MM.1S (cell line): ENCODE measurements at regions not wholly inside any gene's neighbourhood (a gene's known extent, or its start where the extent isn't known, plus 50 kb on each side); places are given as distances from the start of the nearest gene placed in this dataset.

Source experiments
- EZH2phosphoT487 ChIP-seq: fragments of 300-600 bp; sonication (generic); IDR thresholded peaks from 2 replicates; pipeline ENCODE4 v1.6.1; 2018; ENCODE audit warnings: antibody characterized with exemption, low read length
- TF ChIP-seq, protein P1 (sequence below): fragments of 300-600 bp; sonication (generic); IDR thresholded peaks from 2 replicates; pipeline ENCODE4 v1.5.1; 2016; ENCODE audit warnings: antibody characterized with exemption, low read length, mixed read lengths

DNA sequence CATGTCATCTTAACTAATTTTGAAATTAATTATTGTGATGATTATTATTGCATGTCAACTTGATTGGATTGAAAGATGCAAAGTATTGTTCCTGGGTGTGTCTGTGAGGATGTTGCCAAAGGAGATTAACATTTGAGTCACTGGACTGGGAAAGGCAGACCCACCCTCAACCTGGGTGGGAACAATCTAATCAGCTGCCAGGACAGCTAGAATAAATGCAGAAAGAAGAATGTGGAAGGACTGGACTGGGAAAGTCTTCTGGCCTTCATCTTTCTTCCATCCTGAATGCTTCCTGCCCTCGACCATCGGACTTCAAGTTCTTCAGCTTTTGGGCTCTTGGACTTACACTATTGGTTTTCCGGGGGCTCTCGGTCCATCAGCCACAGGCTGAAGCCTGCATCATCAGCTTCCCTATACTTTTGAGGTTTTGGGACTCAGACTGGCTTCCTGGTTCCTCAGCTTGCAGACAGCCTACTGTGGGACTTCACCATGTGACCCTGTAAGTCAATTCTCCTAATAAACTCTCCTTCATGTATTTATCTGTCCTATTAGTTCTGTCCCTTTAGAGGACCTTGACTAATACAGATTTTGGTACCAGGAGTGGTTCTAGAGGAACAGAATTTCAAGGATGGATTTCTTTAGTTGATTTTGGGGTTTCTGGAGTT is 959.8 kb downstream of the ANKRD7 start:
- TF ChIP-seq, protein P1, sequence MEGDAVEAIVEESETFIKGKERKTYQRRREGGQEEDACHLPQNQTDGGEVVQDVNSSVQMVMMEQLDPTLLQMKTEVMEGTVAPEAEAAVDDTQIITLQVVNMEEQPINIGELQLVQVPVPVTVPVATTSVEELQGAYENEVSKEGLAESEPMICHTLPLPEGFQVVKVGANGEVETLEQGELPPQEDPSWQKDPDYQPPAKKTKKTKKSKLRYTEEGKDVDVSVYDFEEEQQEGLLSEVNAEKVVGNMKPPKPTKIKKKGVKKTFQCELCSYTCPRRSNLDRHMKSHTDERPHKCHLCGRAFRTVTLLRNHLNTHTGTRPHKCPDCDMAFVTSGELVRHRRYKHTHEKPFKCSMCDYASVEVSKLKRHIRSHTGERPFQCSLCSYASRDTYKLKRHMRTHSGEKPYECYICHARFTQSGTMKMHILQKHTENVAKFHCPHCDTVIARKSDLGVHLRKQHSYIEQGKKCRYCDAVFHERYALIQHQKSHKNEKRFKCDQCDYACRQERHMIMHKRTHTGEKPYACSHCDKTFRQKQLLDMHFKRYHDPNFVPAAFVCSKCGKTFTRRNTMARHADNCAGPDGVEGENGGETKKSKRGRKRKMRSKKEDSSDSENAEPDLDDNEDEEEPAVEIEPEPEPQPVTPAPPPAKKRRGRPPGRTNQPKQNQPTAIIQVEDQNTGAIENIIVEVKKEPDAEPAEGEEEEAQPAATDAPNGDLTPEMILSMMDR: no peak
- no peak for TF ChIP-seq EZH2phosphoT487
